KOPT-K1 (cell line): ENCODE measurements at regions not wholly inside any gene's neighbourhood (a gene's known extent, or its start where the extent isn't known, plus 50 kb on each side); places are given as distances from the start of the nearest gene placed in this dataset.
"Not testable (repeated sequence)": the region's sequence is repeated elsewhere in the genome, so short reads cannot be mapped to it uniquely, and the experiment has no call there.

Experiments
- H3K27ac ChIP-seq: fragments of 200-600 bp; sonication (generic); 2 replicates; pipeline ENCODE4 v1.5.1; 2016; ENCODE audit warnings: antibody characterized with exemption, mild to moderate bottlenecking, low read depth, low read length; ENCODE audit not compliant: poor library complexity, severe bottlenecking
- H3K36me3 ChIP-seq: fragments of 200-600 bp; sonication (generic); 2 replicates; pipeline ENCODE4 v1.5.1; 2017; ENCODE audit warnings: antibody characterized with exemption, mild to moderate bottlenecking, low read length, moderate library complexity; ENCODE audit not compliant: insufficient read depth
- H3K9me3 ChIP-seq: fragments of 200-600 bp; sonication (generic); 2 replicates; pipeline ENCODE4 v1.5.1; 2017; ENCODE audit warnings: antibody characterized with exemption, low read length, mild to moderate bottlenecking; ENCODE audit not compliant: insufficient read depth, poor library complexity, severe bottlenecking

- not testable (repeated sequence) for H3K36me3 ChIP-seq, H3K27ac ChIP-seq, H3K9me3 ChIP-seq
Measured at GRCh38 chr16:29268348-29268747, 138.2 kb downstream of the NPIPB11 start.

DNA sequence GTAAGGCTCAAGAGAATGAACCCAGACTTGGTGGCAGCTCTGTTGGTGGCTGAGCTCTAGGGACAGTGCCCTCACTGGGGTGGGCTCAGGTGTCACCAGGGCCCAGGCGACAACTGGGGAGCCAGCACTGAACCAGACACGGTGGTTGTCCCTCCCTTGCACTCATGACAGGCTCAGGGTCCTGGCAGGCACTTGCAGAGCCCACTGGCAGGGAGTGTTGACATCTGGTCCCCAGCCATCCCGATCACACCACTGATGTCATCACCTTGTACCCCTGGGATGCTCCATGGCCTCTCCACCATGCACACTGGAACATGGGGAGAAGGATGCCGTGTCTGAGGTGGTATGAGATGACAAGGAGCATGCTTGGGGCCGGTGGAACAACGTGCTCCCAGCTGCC lies 138.6 kb downstream of the NPIPB11 start:
- H3K9me3 ChIP-seq, H3K27ac ChIP-seq, H3K36me3 ChIP-seq: not testable (repeated sequence)

- not testable (repeated sequence) for H3K36me3 ChIP-seq, H3K9me3 ChIP-seq, H3K27ac ChIP-seq
Measured at GRCh38 chr16:29267055-29267619, 139.4 kb downstream of the NPIPB11 start.

- not testable (repeated sequence) for H3K36me3 ChIP-seq, H3K9me3 ChIP-seq, H3K27ac ChIP-seq
Measured at GRCh38 chr16:29266612-29267011, 139.9 kb downstream of the NPIPB11 start.

- H3K27ac ChIP-seq, H3K9me3 ChIP-seq, H3K36me3 ChIP-seq: not testable (repeated sequence)
Measured at GRCh38 chr16:29265255-29265853, 141.2 kb downstream of the NPIPB11 start.

- not testable (repeated sequence) for H3K9me3 ChIP-seq, H3K27ac ChIP-seq, H3K36me3 ChIP-seq
Measured at GRCh38 chr16:29264080-29264837, 142.3 kb downstream of the NPIPB11 start.

DNA sequence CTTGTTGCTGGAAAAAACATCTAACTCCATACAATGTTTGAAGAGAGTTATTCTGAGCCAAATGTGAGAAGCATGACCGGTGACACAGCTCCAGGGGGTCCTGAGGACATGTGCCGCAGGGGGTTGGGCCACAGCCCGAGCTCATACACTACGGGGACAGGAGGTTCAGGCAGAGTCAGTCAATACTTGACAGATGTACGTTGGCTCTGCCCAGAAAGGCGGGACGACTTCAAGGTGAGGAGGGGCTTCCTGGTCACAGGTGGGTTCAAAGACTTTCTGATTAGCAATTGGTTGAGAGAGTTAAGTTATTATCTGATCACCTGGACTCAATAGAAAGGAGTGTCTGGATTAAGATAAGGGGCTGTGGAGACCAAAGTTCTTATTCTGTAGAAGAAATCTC lies 143.8 kb downstream of the NPIPB11 start:
- not testable (repeated sequence) for H3K27ac ChIP-seq, H3K36me3 ChIP-seq, H3K9me3 ChIP-seq

- H3K9me3 ChIP-seq, H3K27ac ChIP-seq, H3K36me3 ChIP-seq: not testable (repeated sequence)
Measured at GRCh38 chr16:29261427-29262248, 144.9 kb downstream of the NPIPB11 start.

GRCh38 chr16:29260683-29261426 lies 145.7 kb downstream of the NPIPB11 start:
- H3K36me3 ChIP-seq, H3K27ac ChIP-seq, H3K9me3 ChIP-seq: not testable (repeated sequence)

DNA sequence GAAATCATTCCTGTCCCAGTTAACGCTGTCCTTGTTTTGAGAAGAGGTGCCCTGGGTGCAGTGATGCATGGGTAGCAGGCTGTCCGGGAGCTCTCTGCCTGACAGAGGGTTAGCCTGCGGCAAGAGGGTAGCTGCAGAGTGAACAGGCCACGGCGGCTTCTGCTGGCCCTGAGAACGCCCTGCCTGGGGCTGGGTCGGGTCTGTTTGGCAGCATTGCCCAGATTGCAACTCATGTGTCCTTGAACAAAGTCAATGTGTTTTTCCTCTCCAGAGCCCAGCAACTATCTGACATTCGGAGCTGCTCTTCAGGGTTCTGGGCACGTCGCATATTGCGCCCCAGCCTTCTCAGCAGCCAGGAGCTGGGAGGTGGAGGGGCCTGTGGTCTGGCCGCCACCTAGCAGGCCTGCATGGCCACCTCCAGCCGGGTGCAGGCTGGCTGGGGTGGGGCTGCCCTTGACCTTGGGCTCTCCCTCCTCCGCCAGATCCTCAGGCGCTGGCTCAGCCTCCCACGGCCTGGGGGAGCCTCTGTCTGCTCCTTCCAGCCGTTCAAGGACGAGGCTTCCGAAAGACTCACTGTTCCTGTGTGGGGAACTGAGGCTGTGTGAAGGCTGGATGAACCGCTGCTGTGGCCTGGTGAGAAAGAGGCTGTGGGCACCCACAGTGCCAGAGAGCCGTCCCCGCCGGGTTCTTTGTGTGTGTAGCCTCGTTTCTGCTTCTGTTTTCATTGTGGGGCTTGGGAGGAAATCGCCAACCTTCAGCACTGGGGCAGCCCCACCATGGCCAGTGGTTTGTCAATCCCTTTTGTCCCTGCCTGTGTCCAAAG lies 146.7 kb downstream of the NPIPB11 start:
- not testable (repeated sequence) for H3K27ac ChIP-seq, H3K36me3 ChIP-seq, H3K9me3 ChIP-seq

DNA sequence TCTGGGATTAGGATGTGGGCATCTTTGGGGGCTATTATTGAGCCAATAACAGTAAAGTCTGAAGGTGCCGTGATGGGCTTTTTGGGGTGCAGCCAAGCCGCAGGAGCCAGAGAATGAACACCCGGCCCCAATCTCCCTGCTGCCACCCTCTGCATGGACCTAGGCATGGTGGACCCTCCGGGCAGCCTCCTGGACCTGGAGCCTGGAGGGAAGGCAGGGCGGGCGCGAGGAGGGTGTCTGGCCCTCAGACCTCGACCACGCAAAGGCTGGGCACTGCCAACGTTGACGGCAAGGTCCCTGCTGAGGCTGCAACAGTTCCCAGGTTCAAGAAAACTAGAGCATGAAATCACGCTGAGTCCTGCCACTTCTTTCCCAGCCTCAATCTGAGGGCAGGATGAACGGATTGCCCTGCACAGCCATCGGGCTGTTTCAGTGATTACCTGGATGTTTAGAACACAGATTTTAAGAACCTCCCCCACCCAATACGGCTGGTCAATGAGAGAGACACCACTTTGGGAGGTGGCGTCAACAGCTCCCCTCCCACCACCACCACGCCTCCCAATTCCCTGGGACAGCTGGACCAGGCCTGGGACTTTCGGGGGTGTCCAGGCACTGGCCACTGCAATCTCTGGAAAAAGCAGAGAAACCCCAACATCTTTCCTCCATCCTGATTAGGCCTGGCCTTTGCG lies 147.4 kb downstream of the NPIPB11 start:
- not testable (repeated sequence) for H3K27ac ChIP-seq, H3K36me3 ChIP-seq, H3K9me3 ChIP-seq

GRCh38 chr16:29257419-29258336 lies 148.8 kb downstream of the NPIPB11 start:
- not testable (repeated sequence) for H3K27ac ChIP-seq, H3K9me3 ChIP-seq, H3K36me3 ChIP-seq

- no peak overlapping the region for H3K27ac ChIP-seq
- H3K9me3 ChIP-seq = no peaks in the 10 kb centered on the region
- H3K36me3 ChIP-seq = no peaks in the 10 kb centered on the region
Measured at GRCh38 chr16:29256501-29256981, 150.0 kb downstream of the NPIPB11 start.
